ENCODE measurements at regions not wholly inside any gene's neighbourhood (a gene's known extent, or its start where the extent isn't known, plus 50 kb on each side); places are given as distances from the start of the nearest gene placed in this dataset.

GRCh38 chr14:22230517-22230916, 358.5 kb downstream of the DAD1 start:
- intact Hi-C loops (cut with micrococcal nuclease): no loop called here
- ATAC-seq (ENCODE audit: low read depth) (no peak), DNase-seq (no peak)
- dilution Hi-C loops (cut with HindIII; ENCODE audit: low sequenced_read_pairs, unreplicated experiment): no loop called here
- in situ Hi-C loops (cut with MboI; ENCODE audit: low sequenced_read_pairs): no loop called here
- Histone ChIP-seq H3K4me1 (ENCODE audit: control insufficient read depth, insufficient read depth, low read length) (peaks cover 12% of the 10 kb centered on the region), H3K14ac (replicated peaks; ENCODE audit: low read depth, low read length) (no peak overlapping the region), H3K4me2 (ENCODE audit: low read depth, low read length) (no peak overlapping the region), H4K8ac (ENCODE audit: low read depth in 2 of 2, low read length in 2 of 2) (no peak overlapping the region), H3K23ac (ENCODE audit: low read depth, low read length) (no peak overlapping the region), H2BK20ac (ENCODE audit: low read depth, low read length) (no peak overlapping the region), H4K91ac (ENCODE audit: insufficient read depth, low read depth, low read length) (no peak overlapping the region), H3K18ac (ENCODE audit: low read depth, low read length) (no peak overlapping the region), H3K27ac (ENCODE audit: insufficient read depth, low read length) (no peak overlapping the region), H2AK9ac (replicated peaks; ENCODE audit: low read depth, low read length, poor library complexity) (no peak overlapping the region), H2AK5ac (ENCODE audit: low read depth, low read length) (no peak overlapping the region), H3K79me1 (ENCODE audit: low read depth in 1 of 2, low read length in 2 of 2) (no peaks in the 10 kb centered on the region), H3K56ac (ENCODE audit: extremely low read depth, insufficient read depth, low read length) (no peak overlapping the region), H2BK5ac (ENCODE audit: low read depth, low read length, poor library complexity, severe bottlenecking) (no peak overlapping the region), H4K20me1 (ENCODE audit: insufficient read depth, low read length) (no peaks in the 10 kb centered on the region), H3K9ac (ENCODE audit: low read depth, low read length) (no peak overlapping the region), H2BK15ac (ENCODE audit: low read depth, low read length) (no peak overlapping the region), H3K9me3 (ENCODE audit: control insufficient read depth, insufficient read depth, low read length) (peaks cover 5% of the 10 kb centered on the region; the same call in 1 of the 2 replicates), H4K5ac (ENCODE audit: low read depth, low read length) (no peak overlapping the region), H2BK120ac (ENCODE audit: low read depth, low read length) (no peak overlapping the region), H3K4me3 (ENCODE audit: insufficient read depth, low read depth, low read length) (no peak overlapping the region), H3K9me1 (ENCODE audit: insufficient read depth, low read length) (0 out of 2 replicates have a peak, but pooled peaks cover 4% of the 10 kb centered on the region), H3K36me3 (ENCODE audit: control insufficient read depth, insufficient read depth, low read length) (no peaks in the 10 kb centered on the region), H3K4ac (ENCODE audit: low read depth, low read length) (no peak overlapping the region), H2AFZ (replicated peaks; ENCODE audit: low read length, poor library complexity) (no peak overlapping the region), H3K27me3 (ENCODE audit: control insufficient read depth, insufficient read depth, low read length) (no peaks in the 10 kb centered on the region)
- POLR2A ChIA-PET (ENCODE audit: unreplicated experiment): no interaction called here
- WGBS, 2 experiments (ENCODE audit: extremely low coverage in 2 of 2, insufficient read length in 1 of 2): 62% methylated on average over 2 of the region's 2 CpGs; no CpG with 5 or more reads in 1 of the 2 experiments
- TF ChIP-seq NFE2L2 (IDR thresholded peaks at IDR 0.05; ENCODE audit: low read depth, low read length): no peak
- TF ChIP-seq MAFK (IDR thresholded peaks at IDR 0.05; ENCODE audit: low read depth, low read length): 0 out of 2 replicates have a peak, but pooled peaks have one; percentile 4
- BruUV-seq (replicated peaks): no TSS peak
- CTCF ChIA-PET: interaction anchor here (1.0 to 1.1 kb wide), 2 partner anchors 9 to 29 kb away, joined by 4 to 9 read pairs; no protein-coding TSS in a partner anchor

Data from IMR-90 (cell line).